ENCODE measurements at regions not wholly inside any gene's neighbourhood (a gene's known extent, or its start where the extent isn't known, plus 50 kb on each side); places are given as distances from the start of the nearest gene placed in this dataset.

- Histone ChIP-seq H3K23ac (ENCODE audit: insufficient read length) (no peak overlapping the region), H3K36me3 (ENCODE audit: control insufficient read depth in 2 of 4, insufficient read depth in 4 of 4, low read length in 3 of 4) (no peaks in the 10 kb centered on the region), H3K14ac (ENCODE audit: insufficient read length) (no peak overlapping the region), H3K79me2 (ENCODE audit: control insufficient read depth in 1 of 2, insufficient read depth in 2 of 2, low read length in 2 of 2) (no peaks in the 10 kb centered on the region), H3K23me2 (ENCODE audit: low read depth, low read length) (no peaks in the 10 kb centered on the region; the same call in 1 of the 2 replicates), H3K56ac (replicated peaks; ENCODE audit: insufficient read length, low read depth, low read length) (no peak overlapping the region), H2BK5ac (ENCODE audit: low read depth, low read length) (no peak overlapping the region; the same call in 1 of the 2 replicates), H4K20me1 (replicated peaks in 1 of 2; ENCODE audit: control insufficient read depth in 1 of 2, insufficient read depth in 2 of 2, low read length in 2 of 2) (no peaks in the 10 kb centered on the region), H2BK12ac (ENCODE audit: low read depth, low read length) (no peak overlapping the region), H3K9me3 (ENCODE audit: insufficient read depth in 2 of 2, low read depth in 1 of 2, low read length in 1 of 2) (no peaks in the 10 kb centered on the region), H4K5ac (ENCODE audit: insufficient read length, low read depth, low read length) (no peak overlapping the region), H3K18ac (ENCODE audit: extremely low read depth, low read length) (no peak overlapping the region), H3K4me2 (ENCODE audit: insufficient read depth in 1 of 2, low read depth in 2 of 2, low read length in 2 of 2) (no peak overlapping the region), H3K4me3 (ENCODE audit: extremely low read depth in 1 of 4, insufficient read depth in 2 of 4, low read depth in 3 of 4, low read length in 4 of 4) (no peak overlapping the region), H2BK20ac (ENCODE audit: low read length) (no peak overlapping the region), H3K4me1 (replicated peaks in 1 of 4; ENCODE audit: control insufficient read depth in 3 of 4, insufficient read depth in 4 of 4, low read length in 3 of 4) (no peaks in the 10 kb centered on the region; a peak in 1 of 7 replicates), H2AFZ (ENCODE audit: low read length) (no peak overlapping the region), H3K79me1 (ENCODE audit: low read depth, low read length) (no peaks in the 10 kb centered on the region), H4K8ac (ENCODE audit: extremely low read depth, insufficient read depth, low read length) (no peak overlapping the region), H3K27ac (ENCODE audit: low read depth, low read length) (no peak overlapping the region), H3K4ac (replicated peaks; ENCODE audit: insufficient read length, low read depth, low read length) (no peak overlapping the region), H2BK120ac (replicated peaks; ENCODE audit: low read depth, low read length) (no peak overlapping the region), H3K27me3 (replicated peaks in 1 of 4; ENCODE audit: control insufficient read depth in 3 of 4, extremely low read depth in 1 of 4, insufficient read depth in 3 of 4, low read length in 3 of 4) (no peaks in the 10 kb centered on the region), H3K9ac (replicated peaks in 1 of 4; ENCODE audit: extremely low read depth in 1 of 4, low read depth in 3 of 4, low read length in 3 of 4) (no peak overlapping the region), H2AK5ac (ENCODE audit: low read depth, low read length) (no peak overlapping the region; the same call in 1 of the 2 replicates), H4K91ac (replicated peaks; ENCODE audit: insufficient read length, low read length) (no peak overlapping the region), H2BK15ac (ENCODE audit: low read length) (0 out of 2 replicates have a peak overlapping the region, but pooled peaks have one; percentile 13)
- FAIRE-seq (no peak), DNase-seq (ENCODE audit: low read depth in 1 of 2, low spot score in 2 of 2) (no peak)
- CTCF ChIA-PET (ENCODE audit: partially characterized antibody) = interaction anchor here (1.5 kb wide), 1 partner anchor 53 kb away, joined by 3 read pairs; no protein-coding TSS in a partner anchor
- WGBS, 2 experiments (ENCODE audit: extremely low coverage in 1 of 2, insufficient coverage in 1 of 2, insufficient read length in 1 of 2, insufficient replicate concordance in 2 of 2, low coverage in 1 of 2, low lambda C conversion rate in 2 of 2, missing lambda C conversion rate in 1 of 2) = 93% methylated on average over 5 of the region's 5 CpGs; no CpG with 5 or more reads in 1 of the 2 experiments
- TF ChIP-seq SRF (IDR thresholded peaks at IDR 0.05; ENCODE audit: low read depth, low read length) (no peak), BRCA1 (IDR thresholded peaks at IDR 0.05; ENCODE audit: low read depth, low read length) (no peak), CTCF (IDR thresholded peaks at IDR 0.05; ENCODE audit: control extremely low read depth in 1 of 3, insufficient read depth in 1 of 3, low read depth in 1 of 3, low read length in 3 of 3) (no peak), JUND (IDR thresholded peaks at IDR 0.05; ENCODE audit: low read length) (no peak), TCF12 (IDR thresholded peaks at IDR 0.05; ENCODE audit: low read depth, low read length) (no peak), SUZ12 (IDR thresholded peaks at IDR 0.05; ENCODE audit: low read length) (no peak)
- POLR2A ChIA-PET (ENCODE audit: partially characterized antibody) = no interaction called here
These were observed 351.6 kb upstream of the ZFHX3 start for GRCh38 chr16:73399486-73399885.

All from H1 (cell line).